ENCODE measurements at regions not wholly inside any gene's neighbourhood (a gene's known extent, or its start where the extent isn't known, plus 50 kb on each side); places are given as distances from the start of the nearest gene placed in this dataset.

DNA sequence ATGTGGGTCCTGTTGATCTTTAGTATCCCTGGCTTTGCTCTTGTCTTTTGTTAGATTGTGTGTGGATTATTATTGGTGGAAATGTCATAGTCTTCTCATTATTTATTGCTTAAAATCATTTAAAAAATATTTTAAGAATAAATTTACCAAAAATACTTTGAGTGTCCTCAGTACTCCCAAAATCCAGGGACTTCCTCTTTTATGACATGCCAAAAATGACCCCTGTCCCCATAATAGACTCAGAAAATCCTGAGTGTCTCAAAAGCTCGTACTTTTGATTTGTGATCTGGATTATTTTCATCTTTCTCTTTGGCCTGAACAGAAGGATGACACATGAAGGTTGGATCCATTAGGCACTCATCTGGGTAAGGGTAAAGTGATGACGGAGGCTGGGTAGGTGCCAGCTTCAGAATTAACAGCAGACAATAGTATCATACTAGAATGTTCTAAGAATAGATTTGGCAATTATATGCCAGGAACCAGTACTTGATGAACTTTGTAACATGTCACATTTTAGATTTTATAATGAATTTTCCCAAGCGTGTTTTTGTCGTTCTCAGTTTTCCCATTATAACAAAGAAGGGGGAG lies 602.2 kb upstream of the CDH8 start:
- TF ChIP-seq, protein P1, sequence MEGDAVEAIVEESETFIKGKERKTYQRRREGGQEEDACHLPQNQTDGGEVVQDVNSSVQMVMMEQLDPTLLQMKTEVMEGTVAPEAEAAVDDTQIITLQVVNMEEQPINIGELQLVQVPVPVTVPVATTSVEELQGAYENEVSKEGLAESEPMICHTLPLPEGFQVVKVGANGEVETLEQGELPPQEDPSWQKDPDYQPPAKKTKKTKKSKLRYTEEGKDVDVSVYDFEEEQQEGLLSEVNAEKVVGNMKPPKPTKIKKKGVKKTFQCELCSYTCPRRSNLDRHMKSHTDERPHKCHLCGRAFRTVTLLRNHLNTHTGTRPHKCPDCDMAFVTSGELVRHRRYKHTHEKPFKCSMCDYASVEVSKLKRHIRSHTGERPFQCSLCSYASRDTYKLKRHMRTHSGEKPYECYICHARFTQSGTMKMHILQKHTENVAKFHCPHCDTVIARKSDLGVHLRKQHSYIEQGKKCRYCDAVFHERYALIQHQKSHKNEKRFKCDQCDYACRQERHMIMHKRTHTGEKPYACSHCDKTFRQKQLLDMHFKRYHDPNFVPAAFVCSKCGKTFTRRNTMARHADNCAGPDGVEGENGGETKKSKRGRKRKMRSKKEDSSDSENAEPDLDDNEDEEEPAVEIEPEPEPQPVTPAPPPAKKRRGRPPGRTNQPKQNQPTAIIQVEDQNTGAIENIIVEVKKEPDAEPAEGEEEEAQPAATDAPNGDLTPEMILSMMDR (IDR thresholded peaks at IDR 0.05; ENCODE audit: poor library complexity, severe bottlenecking), result no peak
- TF ChIP-seq EP300 (conservative IDR thresholded peaks at IDR 0.05; ENCODE audit: poor library complexity, severe bottlenecking) (no peak), EZH2 (IDR thresholded peaks at IDR 0.05; ENCODE audit: borderline replicate concordance, insufficient read depth, low read length, poor library complexity, severe bottlenecking) (no peak), POLR2AphosphoS5 (IDR thresholded peaks at IDR 0.05) (no peak), SMC3 (conservative IDR thresholded peaks at IDR 0.05; ENCODE audit: poor library complexity) (no peak), RAD21 (conservative IDR thresholded peaks at IDR 0.05) (no peak)
- TF ChIP-seq, protein P2, sequence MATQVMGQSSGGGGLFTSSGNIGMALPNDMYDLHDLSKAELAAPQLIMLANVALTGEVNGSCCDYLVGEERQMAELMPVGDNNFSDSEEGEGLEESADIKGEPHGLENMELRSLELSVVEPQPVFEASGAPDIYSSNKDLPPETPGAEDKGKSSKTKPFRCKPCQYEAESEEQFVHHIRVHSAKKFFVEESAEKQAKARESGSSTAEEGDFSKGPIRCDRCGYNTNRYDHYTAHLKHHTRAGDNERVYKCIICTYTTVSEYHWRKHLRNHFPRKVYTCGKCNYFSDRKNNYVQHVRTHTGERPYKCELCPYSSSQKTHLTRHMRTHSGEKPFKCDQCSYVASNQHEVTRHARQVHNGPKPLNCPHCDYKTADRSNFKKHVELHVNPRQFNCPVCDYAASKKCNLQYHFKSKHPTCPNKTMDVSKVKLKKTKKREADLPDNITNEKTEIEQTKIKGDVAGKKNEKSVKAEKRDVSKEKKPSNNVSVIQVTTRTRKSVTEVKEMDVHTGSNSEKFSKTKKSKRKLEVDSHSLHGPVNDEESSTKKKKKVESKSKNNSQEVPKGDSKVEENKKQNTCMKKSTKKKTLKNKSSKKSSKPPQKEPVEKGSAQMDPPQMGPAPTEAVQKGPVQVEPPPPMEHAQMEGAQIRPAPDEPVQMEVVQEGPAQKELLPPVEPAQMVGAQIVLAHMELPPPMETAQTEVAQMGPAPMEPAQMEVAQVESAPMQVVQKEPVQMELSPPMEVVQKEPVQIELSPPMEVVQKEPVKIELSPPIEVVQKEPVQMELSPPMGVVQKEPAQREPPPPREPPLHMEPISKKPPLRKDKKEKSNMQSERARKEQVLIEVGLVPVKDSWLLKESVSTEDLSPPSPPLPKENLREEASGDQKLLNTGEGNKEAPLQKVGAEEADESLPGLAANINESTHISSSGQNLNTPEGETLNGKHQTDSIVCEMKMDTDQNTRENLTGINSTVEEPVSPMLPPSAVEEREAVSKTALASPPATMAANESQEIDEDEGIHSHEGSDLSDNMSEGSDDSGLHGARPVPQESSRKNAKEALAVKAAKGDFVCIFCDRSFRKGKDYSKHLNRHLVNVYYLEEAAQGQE (IDR thresholded peaks at IDR 0.05; ENCODE audit: borderline replicate concordance), result no peak
